AG08395 (cell line): ENCODE measurements at regions not wholly inside any gene's neighbourhood (a gene's known extent, or its start where the extent isn't known, plus 50 kb on each side); places are given as distances from the start of the nearest gene placed in this dataset.
"Not testable (repeated sequence)": the region's sequence is repeated elsewhere in the genome, so short reads cannot be mapped to it uniquely, and the experiment has no call there.

Experiments
- DNase-seq: peaks from one replicate; pipeline ENCODE4 v3.0.0; 2012; ENCODE audit warnings: mixed read lengths, low spot score

GRCh38 chr6:105726902-105727655 is 324.2 kb upstream of the PREP start:
- DNase-seq: no peak

DNA sequence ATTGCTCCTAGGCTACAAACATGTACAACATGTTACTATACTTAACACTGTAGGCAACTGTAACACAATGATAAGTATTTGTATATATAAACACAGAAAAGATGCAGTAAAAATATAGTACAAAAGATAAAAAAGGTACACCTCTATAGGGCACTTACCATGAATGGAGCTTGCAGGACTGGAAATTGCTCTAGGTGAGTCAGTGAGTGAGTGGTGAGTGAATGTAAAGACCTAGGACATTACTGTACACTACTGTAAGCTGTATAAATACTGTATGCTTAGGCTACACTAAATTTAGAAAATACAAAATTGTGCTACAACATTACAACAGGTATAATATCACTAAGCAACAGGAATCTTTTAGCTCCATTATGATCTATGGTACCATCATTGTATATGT is 312.0 kb upstream of the PREP start:
- DNase-seq: no peak

DNA sequence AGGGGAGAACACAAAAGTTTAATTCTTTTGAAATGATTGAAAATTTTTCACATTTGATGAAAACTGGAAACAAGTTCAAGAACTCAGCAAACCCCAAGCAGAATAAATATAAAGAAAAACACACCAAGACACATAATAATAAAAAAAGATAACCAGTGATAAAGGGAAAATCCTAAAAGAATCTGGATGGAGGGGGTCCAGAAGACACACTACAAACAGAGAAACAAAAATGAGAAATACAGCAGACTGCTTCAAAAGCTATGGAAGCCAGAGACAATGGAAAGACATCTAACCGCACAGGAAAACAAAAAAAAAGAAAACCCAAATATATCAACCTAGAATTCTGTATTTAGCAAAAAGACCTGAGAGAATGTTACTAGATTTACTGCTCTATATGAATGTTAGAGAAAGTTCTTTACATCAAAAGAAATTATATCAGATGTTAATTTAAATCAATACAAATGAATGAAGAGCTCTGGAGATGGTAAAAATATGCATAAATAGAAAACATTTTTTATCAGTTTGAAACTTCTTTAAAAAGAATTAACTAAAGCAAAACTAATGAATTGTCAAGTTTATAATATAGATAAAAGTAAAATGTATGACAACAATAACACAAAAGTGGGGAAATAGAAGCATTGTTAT is 310.7 kb upstream of the PREP start:
- DNase-seq: no peak

GRCh38 chr6:105711216-105711615 is 308.3 kb upstream of the PREP start:
- peak; percentile 25 for DNase-seq

- no peak for DNase-seq
These were observed 302.7 kb upstream of the PREP start for GRCh38 chr6:105705608-105706007.

GRCh38 chr6:105695461-105695860 is 292.6 kb upstream of the PREP start:
- no peak for DNase-seq

DNA sequence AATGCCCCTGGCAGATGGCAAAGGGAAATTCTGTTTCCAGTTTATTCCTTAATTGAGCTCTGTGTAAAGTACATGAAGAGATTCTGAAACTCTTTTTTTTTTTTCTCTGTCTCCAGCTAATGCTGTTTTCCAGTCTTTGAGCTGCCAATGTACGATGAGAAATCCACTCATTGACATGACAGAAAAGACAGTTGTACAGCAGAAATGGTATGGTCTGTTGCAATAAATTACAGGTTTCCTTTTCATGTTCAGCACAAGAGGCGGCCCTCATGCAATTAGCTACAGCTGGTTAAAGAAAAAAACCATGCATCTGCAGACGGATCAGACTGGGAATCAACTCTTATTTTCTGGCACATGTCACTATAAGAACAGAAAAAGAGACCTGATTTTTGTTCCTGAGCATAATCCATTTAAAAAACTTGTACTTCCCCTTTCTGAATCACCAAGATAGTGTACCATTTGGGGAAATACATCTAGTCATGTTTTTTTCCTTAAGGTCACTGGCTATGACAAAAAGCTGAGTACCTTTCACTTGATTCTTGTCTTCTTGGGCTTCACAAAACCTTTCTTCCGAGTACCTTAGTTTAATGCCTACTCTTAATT is 289.8 kb upstream of the PREP start:
- no peak for DNase-seq

- DNase-seq: no peak
These were observed 289.1 kb upstream of the PREP start for GRCh38 chr6:105691971-105692370.

GRCh38 chr6:105691081-105691480 is 288.2 kb upstream of the PREP start:
- DNase-seq: no peak

GRCh38 chr6:105688573-105688972 is 285.7 kb upstream of the PREP start:
- no peak for DNase-seq

DNA sequence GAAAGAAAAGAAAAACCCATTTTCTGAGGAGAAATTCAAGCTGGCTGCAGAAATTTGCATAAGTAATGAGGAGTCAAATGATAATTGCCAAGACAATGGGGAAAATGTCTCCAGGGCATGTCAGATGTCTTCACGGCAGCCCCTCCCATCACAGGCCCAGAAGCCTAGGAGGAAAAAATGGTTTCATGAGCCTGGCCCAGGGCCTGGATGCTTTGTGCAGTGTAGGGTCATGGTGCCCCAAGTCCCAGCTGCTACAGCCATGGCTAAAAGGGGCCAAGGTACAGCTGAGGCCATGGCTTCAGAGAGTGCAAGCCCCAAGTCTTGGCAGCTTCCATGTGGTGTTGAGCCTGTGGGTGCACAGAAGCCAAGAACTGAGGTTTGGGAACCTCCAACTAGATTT is 283.9 kb upstream of the PREP start:
- DNase-seq: not testable (repeated sequence)

GRCh38 chr6:105681061-105681460 is 278.2 kb upstream of the PREP start:
- no peak for DNase-seq

DNA sequence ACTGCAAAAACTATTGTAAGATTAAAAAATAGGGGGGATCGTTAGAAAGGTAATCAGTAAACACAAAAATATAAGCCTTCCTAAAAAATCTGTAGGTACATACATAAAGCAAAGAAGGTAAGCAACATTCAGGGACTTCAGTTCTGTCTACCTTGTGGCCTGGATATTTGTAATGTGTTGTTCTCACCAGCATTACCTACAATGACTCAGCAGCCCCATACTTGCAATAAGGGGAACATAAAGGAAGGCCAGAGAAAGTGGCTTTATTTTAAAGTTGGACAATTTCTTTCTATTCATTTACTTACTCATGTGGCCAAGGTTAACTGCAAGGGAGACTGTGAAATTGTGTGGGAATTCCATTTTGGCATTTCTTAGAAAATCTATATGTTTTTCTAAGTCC is 277.2 kb upstream of the PREP start:
- no peak for DNase-seq

GRCh38 chr6:105678516-105678915 is 275.6 kb upstream of the PREP start:
- no peak for DNase-seq

DNA sequence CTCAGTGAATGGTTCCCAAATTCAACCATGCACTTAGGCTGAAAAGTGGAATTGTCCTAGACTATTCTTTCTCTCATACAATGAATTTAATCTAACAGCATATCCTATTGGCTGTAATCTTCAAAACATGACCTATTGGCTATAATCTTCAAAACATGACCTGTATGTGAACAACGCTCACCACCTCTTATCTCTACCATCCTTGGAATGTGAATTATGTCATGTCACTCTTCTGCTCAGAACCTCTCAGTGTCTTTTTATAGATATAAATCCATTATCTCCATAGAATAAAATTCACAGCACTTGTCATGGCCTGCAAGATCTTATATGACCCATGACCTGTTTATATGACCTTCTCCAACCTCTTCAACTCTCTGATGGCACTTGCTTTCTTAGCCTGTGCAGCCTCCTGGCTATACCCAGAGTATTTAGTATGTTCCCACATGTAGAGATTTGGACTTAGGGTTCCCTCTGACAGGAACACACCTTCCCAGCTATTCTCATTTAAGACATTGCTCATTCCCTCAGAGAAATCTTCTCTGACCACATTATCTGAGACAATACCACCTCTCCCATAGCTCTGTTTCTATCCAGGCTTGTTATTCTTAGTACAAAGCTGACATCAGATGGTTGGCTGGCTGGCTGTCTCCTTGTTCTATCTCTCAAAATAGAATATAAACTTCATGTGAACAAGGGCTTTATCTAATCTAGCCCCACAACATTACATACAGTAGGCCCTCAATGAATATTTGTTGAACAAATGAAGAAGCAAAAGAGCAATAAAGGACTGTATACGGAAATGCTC is 275.0 kb upstream of the PREP start:
- no peak for DNase-seq

- DNase-seq: no peak
These were observed 274.0 kb upstream of the PREP start for GRCh38 chr6:105676857-105677256.

DNA sequence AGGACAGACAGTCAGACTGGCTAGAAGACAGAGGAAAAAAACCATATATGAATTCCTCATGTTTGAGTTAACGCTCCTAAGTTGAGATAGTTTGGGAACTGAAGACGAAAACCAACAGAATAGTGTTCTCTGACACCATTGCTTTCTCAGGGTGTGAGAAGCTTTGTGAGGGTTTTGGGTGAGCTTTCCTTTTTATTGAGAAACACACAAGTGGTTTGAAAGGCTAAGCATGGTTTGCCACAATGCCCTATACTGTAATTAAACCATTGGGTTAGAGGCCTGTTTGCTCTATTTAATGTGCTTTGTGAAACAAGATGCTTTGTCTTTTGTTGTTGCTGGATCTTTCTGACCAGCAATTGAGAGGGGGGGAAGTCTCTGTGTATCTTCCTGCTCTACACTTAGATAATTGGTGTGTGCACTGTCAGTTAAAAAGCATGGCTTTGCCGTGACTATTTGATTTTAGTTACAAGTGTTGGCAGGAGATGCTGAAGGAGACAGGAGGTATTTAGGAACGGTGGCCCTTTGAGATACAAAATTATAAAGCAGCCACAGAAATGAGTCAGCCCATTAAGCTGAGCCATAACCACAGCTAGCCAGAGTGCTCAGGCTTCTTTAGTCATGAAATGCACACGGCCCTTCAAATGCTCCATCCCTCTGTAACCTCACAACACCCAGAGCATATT is 273.0 kb upstream of the PREP start:
- peak; percentile 96 for DNase-seq

GRCh38 chr6:105672856-105673538 is 270.1 kb upstream of the PREP start:
- DNase-seq: not testable (repeated sequence)

DNA sequence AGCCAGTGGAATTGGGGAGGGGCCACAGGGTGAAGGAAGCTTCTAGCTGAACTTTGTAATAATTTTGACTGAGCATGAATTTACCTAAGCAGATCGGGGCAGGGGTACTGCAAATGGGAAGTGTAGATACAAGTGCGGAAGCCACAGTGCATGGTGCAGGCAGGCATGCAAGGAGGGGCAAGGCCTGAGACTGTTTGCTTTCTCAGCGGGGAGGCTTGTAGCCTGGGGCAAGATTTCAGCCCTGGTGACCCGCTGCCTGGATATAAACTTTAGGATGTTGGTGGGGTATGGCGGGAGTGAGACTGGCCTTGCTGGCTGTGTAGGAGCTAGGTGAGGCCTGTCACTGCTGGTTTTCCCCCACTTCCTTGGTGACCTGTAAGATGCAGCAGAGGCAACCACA is 266.4 kb upstream of the PREP start:
- DNase-seq: no peak

DNA sequence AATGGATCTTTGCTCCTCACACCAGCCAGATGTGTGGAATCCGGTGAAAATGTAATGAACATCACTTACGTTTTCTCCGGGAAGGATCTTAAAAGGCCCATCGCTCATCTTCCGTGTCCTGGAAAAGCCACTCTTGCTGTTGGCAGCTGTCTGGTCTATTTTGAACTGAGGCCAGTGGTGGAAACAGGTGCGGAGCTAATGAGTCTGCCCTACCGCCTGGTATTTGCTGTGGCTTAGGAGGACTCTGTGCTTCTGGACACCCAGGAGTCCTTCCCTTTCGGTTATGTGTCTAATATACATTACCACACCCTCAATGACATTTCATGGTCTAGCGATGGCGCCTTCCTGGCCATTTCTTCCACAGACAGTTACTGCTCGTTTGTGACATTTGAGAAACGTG is 264.2 kb upstream of the PREP start:
- no peak for DNase-seq

DNA sequence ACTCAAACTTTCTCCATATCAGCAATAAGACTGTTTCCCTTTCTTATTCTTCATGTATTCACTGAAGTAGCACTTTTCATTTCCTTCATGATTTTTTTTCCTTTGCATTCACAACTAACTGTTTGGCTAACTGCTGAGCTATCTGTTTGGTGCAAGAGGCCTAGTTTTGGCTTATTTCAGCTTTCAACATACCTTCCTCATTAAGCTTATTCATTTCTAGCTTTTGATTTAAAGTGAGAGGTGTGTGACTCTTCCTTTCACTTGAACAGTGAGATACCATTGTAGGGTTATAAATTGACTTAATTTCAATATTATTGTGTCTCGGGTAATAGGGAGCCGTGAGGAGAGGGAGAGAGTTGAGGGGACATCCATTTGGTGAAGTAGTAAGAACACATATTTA is 262.0 kb upstream of the PREP start:
- no peak for DNase-seq
